ENCODE measurements at regions not wholly inside any gene's neighbourhood (a gene's known extent, or its start where the extent isn't known, plus 50 kb on each side); places are given as distances from the start of the nearest gene placed in this dataset.

GRCh38 chr17:73749337-73749823 lies 105.1 kb upstream of the SDK2 start:
- FAIRE-seq: no peak
- WGBS, 2 experiments (ENCODE audit: extremely low coverage in 1 of 2, insufficient coverage in 1 of 2, insufficient read length in 1 of 2, insufficient replicate concordance in 2 of 2, low coverage in 1 of 2, low lambda C conversion rate in 2 of 2, missing lambda C conversion rate in 1 of 2): 57% methylated on average over 6 of the region's 6 CpGs; no CpG with 5 or more reads in 1 of the 2 experiments
- TF ChIP-seq POU5F1 (IDR thresholded peaks at IDR 0.05; ENCODE audit: low read depth, low read length) (no peak), BACH1 (IDR thresholded peaks at IDR 0.05; ENCODE audit: low read length) (no peak), JUND (IDR thresholded peaks at IDR 0.05; ENCODE audit: low read length) (no peak), TAF7 (optimal IDR thresholded peaks at IDR 0.05; ENCODE audit: borderline replicate concordance, low read depth, low read length) (no peak), JUN (IDR thresholded peaks at IDR 0.05; ENCODE audit: low read depth, low read length) (no peak), KDM5A (IDR thresholded peaks at IDR 0.05; ENCODE audit: low read length) (no peak), SAP30 (IDR thresholded peaks at IDR 0.05; ENCODE audit: insufficient read depth, insufficient replicate concordance, low read length) (no peak), GTF2F1 (IDR thresholded peaks at IDR 0.05; ENCODE audit: borderline replicate concordance, low read depth, low read length) (no peak), CTCF (IDR thresholded peaks at IDR 0.05; ENCODE audit: control extremely low read depth in 1 of 3, insufficient read depth in 1 of 3, low read depth in 1 of 3, low read length in 3 of 3) (no peak), FOSL1 (IDR thresholded peaks at IDR 0.05; ENCODE audit: insufficient read depth, low read depth, low read length) (no peak)
- TF ChIP-seq, protein P1, sequence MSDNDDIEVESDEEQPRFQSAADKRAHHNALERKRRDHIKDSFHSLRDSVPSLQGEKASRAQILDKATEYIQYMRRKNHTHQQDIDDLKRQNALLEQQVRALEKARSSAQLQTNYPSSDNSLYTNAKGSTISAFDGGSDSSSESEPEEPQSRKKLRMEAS (IDR thresholded peaks at IDR 0.05): no peak

More at GRCh38 chr17:73749337-73749823, 105.1 kb upstream of the SDK2 start:
- Histone ChIP-seq H4K5ac (ENCODE audit: insufficient read length, low read depth, low read length) (no peak overlapping the region), H3K4me1 (replicated peaks in 1 of 4; ENCODE audit: control insufficient read depth in 3 of 4, insufficient read depth in 4 of 4, low read length in 3 of 4) (peaks cover 0 to 3% (median 0%) of the 10 kb centered on the region in 4 experiments; a peak in 2 of 7 replicates), H3K79me1 (ENCODE audit: low read depth, low read length) (no peaks in the 10 kb centered on the region), H3K9ac (replicated peaks in 1 of 4; ENCODE audit: extremely low read depth in 1 of 4, low read depth in 3 of 4, low read length in 3 of 4) (no peak overlapping the region), H3K23me2 (ENCODE audit: low read depth, low read length) (no peaks in the 10 kb centered on the region), H3K79me2 (ENCODE audit: control insufficient read depth in 1 of 2, insufficient read depth in 2 of 2, low read length in 2 of 2) (no peaks in the 10 kb centered on the region), H2BK12ac (ENCODE audit: low read depth, low read length) (no peak overlapping the region), H4K20me1 (replicated peaks in 1 of 2; ENCODE audit: control insufficient read depth in 1 of 2, insufficient read depth in 2 of 2, low read length in 2 of 2) (no peaks in the 10 kb centered on the region), H3K4ac (replicated peaks; ENCODE audit: insufficient read length, low read depth, low read length) (no peak overlapping the region), H4K91ac (replicated peaks; ENCODE audit: insufficient read length, low read length) (no peak overlapping the region), H3K4me3 (ENCODE audit: extremely low read depth in 1 of 4, insufficient read depth in 2 of 4, low read depth in 3 of 4, low read length in 4 of 4) (no peak overlapping the region), H3K9me3 (ENCODE audit: insufficient read depth in 2 of 2, low read depth in 1 of 2, low read length in 1 of 2) (no peaks in the 10 kb centered on the region), H3K36me3 (ENCODE audit: control insufficient read depth in 2 of 4, insufficient read depth in 4 of 4, low read length in 3 of 4) (no peaks in the 10 kb centered on the region), H3K4me2 (ENCODE audit: insufficient read depth in 1 of 2, low read depth in 2 of 2, low read length in 2 of 2) (no peak overlapping the region), H2BK5ac (ENCODE audit: low read depth, low read length) (no peak overlapping the region), H2BK120ac (replicated peaks; ENCODE audit: low read depth, low read length) (no peak overlapping the region), H2BK20ac (ENCODE audit: low read length) (no peak overlapping the region), H3K27me3 (replicated peaks in 1 of 4; ENCODE audit: control insufficient read depth in 3 of 4, extremely low read depth in 1 of 4, insufficient read depth in 3 of 4, low read length in 3 of 4) (no peaks in the 10 kb centered on the region), H2BK15ac (ENCODE audit: low read length) (no peak overlapping the region), H3K27ac (ENCODE audit: low read depth, low read length) (no peak overlapping the region), H3K56ac (replicated peaks; ENCODE audit: insufficient read length, low read depth, low read length) (no peak overlapping the region), H4K8ac (ENCODE audit: extremely low read depth, insufficient read depth, low read length) (no peak overlapping the region), H2AK5ac (ENCODE audit: low read depth, low read length) (no peak overlapping the region), H3K18ac (ENCODE audit: extremely low read depth, low read length) (no peak overlapping the region), H3K23ac (ENCODE audit: insufficient read length) (no peak overlapping the region), H3K14ac (ENCODE audit: insufficient read length) (no peak overlapping the region), H2AFZ (ENCODE audit: low read length) (no peak overlapping the region)
- ChIA-PET POLR2A (ENCODE audit: partially characterized antibody) (no interaction called here), CTCF (ENCODE audit: partially characterized antibody) (interaction anchor here (0.9 to 2.2 kb wide), 4 partner anchors 11 to 100 kb away, joined by 3 to 5 read pairs (median 4); no protein-coding TSS in a partner anchor)
- no peak for DNase-seq (ENCODE audit: low read depth in 1 of 2, low spot score in 2 of 2)
